ENCODE measurements at regions not wholly inside any gene's neighbourhood (a gene's known extent, or its start where the extent isn't known, plus 50 kb on each side); places are given as distances from the start of the nearest gene placed in this dataset.

- DNase-seq (ENCODE audit: low read depth): no peak
- H3K4me3 ChIP-seq (ENCODE audit: low read depth, low read length): no peak overlapping the region
- no peak for TF ChIP-seq CTCF (IDR thresholded peaks at IDR 0.05; ENCODE audit: insufficient read depth, low read length)
These were observed 52.3 kb upstream of the URI1 start for GRCh38 chr19:29889702-29890101.

DNA sequence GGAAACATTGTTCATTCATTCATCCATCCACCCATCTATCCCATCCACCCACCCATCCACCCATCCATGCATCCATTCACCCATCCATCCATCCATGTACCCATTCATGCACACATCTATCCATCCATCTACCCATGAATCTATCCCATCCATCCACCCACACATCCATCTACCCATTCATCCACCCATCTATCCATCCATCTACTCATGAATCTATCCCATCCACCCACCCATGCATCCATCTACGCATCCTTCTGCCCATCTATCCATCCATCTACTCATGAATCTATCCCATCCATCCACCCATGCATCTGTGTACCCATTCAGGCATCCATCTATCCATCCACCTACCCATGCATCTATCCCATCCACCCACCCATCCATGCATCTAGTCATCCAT is 51.6 kb upstream of the URI1 start:
- DNase-seq (ENCODE audit: low read depth): no peak
- no peak overlapping the region for H3K4me3 ChIP-seq (ENCODE audit: low read depth, low read length)
- TF ChIP-seq CTCF (IDR thresholded peaks at IDR 0.05; ENCODE audit: insufficient read depth, low read length): no peak

Measured in fibroblast of the aortic adventitia (primary cell).